Hepatic stellate cell (primary cell): ENCODE measurements at regions not wholly inside any gene's neighbourhood (a gene's known extent, or its start where the extent isn't known, plus 50 kb on each side); places are given as distances from the start of the nearest gene placed in this dataset.
"Not testable (repeated sequence)": the region's sequence is repeated elsewhere in the genome, so short reads cannot be mapped to it uniquely, and the experiment has no call there.

ENCODE experiments used
- DNase-seq: peaks from one replicate; pipeline ENCODE4 v3.0.0; 2011; ENCODE audit warnings: low spot score

DNA sequence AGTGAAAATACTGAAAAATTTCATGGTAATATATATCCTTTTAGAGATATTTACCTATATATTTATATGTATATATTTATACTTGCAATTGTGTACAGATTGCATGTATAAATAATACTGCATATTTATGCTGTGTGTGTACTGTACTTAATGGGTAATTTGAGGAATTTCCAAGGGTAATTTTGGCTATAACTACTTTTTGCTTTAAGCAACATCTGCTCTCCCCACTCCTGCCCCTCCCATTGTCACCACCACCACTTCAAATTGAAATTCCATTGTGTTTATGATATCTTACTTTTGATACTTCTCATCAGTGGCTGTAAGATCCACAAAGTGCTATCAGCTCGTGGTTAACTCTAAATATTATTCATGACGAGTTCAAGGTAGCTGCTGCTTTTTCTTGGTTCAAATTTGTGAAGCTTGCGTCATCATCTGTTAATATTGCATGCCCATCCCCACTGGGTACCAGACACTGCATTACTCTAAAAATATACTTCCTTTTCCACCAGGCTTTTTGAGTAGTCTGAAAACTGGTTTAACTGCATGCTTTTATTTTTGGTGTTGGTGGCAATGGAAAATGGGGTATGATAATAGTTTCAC is 91.7 kb upstream of the MITF start:
- DNase-seq = no peak

DNA sequence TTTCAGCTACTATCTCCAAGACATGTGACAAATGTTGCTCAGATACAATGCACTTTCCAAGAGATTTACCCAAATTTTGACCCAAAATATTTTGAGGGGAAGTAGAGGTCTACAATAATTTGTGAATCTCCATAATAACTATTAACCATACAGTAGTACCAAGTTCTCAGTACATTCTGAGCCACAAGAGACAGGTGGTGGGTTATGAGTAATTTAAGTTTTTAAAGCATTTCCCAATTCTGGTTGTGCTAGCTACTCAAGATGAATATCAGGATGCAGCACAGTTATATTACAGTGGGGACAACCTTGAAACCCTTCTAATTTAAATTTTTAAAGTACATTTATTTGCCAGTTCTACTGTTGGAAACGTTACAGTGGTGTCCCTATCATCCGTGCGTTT is 92.2 kb upstream of the MITF start:
- DNase-seq = no peak

DNA sequence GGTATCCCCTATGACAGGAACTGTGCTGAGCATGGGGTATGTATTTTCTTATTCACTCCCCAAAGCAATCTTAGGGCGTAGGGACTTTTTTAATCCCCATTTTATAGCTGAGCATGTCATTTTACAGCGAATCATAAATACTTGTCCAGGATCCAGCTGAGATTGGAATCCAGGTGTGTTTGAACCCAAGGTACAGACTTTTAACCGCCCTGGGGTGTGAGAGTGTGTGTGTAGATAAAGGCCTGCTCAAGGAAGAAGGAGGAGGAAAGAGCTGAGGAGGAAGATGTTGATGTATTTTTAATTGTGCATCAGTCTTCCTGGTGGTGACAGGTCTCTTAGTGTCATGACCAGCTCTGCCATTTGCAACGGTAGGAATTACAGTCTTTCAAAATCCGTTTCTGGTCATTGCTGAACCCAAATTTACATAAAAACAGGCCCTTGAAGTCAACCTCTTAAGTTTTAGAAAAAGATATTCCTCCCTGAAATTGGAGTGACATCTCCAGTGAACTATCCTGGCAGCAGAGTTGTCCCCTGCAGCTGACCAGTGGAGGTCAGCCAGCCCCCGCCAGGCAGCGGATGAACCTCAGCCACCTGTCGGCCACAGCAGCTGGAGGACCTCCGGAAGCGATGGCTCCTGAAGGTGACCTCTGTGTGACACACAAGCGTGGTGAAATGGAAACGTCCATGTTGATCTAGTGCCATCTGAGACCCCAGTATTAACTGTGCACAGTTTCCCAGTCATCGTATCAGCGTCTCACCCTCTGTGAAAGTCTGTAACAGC is 92.8 kb upstream of the MITF start:
- DNase-seq = no peak

DNA sequence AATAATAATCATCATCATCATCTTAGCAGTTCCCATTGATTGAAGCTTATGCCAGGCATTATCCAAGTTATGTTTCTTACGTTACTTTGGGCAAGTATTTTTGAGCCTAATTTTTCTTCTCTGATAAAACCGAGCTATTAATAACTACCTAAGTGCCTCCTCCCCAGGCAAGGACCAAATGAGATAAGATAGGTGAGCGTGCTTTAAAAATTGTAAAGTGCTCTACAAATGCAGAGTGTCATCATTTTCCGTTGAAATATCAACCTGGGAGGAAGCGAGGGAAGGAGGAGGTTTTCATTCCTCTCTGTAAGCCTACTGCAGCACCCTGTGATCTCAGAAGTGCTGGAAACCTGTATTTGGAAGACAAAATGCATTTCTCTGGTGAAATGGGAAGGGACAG is 96.7 kb upstream of the MITF start:
- no peak for DNase-seq

DNA sequence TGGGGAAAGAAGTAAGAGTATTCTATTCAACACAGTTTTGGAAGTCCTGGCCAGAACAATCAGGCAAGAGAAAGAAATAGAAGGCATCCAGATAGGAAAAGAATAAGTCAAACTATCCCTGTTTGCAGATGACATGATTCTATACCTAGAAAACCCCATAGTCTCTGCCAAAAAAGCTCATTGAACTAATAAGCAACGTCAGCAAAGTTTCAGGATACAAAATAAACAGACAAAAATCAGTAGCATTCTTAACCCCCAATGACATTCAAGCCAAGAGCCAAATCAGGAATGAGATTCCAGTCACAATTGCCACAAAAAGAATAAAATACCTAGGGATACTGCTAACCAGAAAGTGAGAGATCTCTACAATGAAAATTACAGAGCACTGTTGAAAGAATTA is 99.4 kb upstream of the MITF start:
- no peak for DNase-seq

DNA sequence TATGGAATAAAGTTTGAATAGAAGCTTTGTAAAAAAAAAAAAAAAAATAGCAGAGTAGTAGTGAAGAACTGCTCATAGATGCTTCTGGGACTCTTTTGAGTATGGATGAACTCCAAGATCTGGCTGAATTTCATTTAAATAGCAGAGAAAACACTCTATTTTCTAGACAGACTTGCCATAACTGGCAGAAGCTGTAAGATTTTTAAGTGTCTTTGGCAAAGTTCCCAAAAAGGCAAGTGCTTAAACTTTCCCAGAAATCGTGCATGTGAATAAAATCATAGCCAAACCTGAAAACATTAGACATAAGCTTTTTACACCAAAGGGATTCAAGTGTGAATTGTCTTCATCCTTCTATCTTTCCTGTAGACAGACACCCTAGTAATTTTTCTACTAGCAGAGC is 110.3 kb upstream of the MITF start:
- DNase-seq = no peak

DNA sequence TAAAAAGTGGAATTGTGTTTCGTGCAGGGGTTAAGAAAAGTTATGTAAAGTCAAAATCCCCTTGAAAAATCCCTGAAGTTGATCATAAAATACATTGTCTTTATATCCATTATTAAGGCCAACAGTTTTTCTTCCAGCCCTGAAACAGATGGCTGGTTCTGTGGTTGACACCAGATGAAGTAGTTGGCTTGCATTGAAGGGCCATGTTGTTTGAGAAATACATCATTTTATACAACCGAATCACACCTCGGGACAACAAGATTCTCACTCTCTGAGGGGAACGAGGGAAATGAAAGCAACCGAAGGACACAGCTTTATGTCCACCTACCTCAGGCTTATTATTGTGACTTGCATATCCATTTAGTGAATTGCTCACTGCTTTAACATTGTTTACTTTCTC is 126.0 kb upstream of the MITF start:
- no peak for DNase-seq

DNA sequence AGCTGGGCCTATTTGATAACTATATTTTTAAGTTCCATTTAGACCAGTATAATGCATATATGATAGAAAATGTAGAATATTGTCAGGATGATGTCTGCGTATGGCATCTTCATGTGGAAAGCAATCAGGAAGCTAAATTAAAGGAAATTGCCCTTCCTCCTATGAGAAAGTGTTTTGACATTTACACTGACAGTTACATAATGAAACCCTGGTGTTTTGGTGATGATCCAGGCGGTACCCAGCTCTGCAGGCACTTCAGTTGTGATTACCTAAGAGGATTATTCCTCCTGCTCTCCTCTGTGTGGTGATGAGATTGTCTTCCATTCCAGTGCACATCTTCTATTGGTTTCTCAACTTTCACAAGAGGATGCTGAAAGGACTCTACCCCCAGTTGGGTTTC is 126.5 kb upstream of the MITF start:
- DNase-seq = no peak

DNA sequence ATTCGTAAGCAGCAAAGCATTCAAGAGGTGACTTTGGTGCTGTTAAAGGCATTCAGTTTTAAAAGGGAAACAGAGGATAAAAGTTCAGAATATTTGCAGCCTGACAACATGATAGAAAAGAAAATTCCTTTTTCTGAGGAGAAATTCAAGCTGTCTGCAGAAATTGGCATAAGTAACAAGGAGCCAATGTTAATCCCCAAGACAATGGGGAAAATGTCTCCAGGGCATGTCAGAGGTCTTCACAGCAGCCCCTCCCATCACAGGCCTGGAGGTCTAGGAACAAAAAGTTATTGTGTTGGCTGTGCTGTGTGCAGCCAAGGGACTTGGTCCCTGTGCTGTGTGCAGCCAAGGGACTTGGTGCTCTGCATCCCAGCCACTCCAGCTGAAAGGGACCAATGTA is 129.7 kb upstream of the MITF start:
- DNase-seq = not testable (repeated sequence)

DNA sequence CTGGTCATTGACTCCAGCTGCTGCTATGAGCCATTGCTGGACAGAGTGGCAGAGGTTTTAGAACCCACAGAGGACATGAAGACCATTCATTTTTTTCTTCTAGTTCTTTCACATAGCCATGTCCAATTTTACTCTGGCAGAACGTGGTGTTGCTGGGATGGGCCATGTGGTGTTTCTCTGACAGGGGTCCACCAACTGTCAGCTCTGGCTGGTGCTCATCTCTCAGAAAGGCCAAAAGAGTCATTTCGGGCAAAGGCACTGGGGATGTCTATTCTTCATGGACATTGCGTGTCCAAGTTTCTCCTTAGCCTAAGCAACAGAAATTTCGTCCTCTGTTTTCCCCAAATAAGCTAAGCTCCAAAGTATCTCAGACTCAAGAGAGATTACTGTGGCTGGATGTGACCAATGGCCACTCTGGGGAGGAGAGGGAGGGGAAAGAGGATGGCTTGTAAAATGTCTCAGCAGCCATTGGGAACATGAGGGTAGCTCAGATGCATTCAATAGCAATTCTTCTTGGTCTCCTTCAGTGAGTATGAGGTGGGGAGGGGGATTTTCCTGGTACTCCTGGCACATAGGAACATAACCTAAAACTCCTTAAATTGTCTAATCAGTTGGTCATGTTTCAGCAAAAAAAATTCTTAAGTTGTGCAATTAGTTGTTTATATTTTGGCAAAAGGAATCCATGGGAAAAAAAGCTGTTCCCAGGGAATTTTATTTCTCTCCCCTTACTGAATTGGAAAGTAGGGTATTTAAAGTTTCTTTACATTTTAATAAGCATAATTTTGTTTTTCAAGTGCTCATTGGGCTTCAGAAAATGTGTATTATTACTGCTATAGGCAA is 131.6 kb upstream of the MITF start:
- DNase-seq = no peak

DNA sequence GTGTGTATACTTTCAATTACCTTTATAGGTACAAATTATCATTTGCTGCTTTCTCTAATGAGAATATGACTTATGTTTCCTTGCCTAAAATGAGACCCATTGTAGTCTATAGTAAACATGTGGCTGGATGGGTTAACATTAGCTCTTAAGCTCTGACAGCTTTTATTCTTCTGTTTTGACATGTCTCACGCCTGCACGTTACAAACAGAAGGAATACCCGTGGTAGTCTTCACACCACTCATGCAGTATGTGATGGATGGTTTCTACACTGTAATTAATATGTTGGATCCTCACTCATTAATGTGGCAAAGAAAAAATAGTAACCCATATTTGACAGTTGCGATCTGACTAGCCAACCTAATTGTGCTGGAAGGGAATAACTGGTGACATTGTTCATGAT is 133.4 kb upstream of the MITF start:
- DNase-seq = no peak

DNA sequence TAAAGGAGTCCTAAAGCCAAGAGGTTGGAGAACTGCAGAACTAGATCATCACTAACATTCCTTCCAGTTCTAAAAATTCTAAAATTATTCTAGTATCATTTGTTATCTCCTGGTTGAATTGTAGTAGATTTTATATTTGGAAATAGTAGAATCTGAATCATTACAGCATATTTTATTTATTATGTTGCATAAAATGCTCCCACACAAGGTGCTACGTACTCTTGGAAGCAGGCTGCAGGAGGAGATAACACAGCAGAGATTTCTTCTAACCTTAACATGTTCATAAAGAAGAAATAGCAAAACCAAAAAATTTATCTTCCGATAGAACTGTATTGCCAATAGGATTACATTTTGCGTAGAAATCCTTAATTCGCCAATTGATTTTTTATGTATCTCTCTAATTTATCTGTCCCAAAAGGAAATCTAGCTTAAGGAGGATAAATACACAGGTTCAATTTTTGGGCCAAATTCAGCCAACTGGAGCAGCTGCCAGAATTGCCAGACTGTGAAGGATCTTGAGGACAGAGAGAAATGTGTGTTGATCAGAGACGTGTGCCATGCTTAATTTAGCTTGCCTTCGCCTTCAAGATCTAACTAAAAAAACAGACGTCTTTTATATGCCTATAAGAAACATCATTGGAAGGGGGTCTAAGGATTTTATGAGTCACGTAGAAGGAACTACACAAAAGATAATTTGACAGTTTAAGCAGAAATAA is 134.4 kb upstream of the MITF start:
- DNase-seq = no peak

DNA sequence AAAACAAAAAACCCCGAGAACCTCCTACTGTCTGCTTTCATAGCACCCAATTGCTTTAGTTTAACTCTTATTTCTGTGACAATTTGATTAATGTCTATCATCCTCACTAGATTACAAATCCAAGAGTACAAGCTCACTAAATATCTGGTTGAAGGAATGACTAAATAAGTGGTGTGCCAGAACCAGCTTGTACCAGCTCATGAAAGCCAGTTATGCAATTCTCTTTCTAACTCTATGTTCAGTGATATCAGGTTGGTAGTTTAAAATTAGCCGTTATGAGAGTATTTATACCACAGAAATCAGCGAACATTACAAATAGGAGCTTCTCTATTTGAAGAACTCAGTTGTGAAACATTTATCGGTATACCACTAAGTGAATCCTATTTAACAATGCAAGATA is 137.2 kb upstream of the MITF start:
- no peak for DNase-seq

DNA sequence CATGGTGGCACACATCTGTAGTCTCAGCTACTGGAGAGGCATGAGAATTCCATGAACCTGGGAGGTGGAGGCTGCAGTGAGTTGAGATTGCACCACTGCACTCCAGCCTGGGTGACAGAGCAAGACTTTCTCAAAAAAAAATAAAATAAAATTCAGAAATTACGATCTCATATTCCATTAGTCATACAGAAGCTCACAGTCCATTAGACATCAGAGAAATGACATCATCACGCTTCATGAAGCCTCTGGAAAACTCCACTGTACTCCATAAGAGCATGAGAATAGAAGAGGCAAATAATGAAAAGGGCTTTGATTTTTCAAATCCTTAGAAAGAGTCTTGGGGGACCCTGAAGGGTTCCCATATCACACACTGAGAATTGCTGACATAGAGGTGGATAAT is 145.0 kb upstream of the MITF start:
- no peak for DNase-seq

DNA sequence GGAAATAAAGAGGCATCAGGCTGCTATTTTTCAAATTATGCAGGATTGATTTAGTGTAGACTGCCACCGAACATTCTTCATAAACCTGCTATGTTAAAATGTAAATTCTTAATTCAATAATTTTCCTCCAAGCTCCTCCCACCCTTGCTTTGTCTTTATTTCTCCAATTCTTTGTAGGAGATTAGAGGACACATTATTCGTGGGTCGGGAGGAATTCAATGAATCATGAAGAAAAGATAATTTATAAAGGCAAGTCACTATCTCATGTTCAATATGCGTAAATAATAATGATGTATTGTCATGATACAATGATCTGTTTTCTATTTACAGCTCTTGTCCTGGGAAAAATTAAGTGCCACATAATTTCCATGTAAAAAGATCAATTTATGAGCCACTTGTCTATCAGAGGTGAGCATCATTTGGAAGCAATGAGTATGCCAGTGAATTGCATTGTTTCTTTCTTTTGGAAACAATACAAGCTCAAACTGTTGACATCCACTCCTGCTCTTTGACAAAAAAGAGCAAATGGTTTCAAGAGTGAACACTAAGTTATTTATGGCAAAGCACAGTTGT is 148.0 kb upstream of the MITF start:
- DNase-seq = no peak

DNA sequence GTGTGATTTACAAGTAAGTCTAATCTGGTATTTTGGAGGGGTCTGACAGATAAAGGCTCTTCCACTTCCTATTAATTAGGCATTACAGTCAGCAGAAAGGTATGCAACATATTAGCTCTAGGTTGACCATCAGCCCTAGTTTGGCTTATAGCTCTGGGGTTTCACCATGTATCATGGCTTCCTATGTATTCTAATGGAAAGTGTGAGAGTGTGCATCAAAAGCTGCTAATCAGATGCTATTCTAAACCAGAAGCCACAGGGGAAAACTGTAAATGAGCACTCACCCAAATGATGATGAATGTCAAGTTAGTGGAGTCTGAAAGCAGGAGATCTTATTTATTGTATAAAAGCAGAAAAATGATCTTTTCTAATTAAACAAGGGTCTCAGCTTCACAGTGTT is 149.2 kb upstream of the MITF start:
- no peak for DNase-seq

DNA sequence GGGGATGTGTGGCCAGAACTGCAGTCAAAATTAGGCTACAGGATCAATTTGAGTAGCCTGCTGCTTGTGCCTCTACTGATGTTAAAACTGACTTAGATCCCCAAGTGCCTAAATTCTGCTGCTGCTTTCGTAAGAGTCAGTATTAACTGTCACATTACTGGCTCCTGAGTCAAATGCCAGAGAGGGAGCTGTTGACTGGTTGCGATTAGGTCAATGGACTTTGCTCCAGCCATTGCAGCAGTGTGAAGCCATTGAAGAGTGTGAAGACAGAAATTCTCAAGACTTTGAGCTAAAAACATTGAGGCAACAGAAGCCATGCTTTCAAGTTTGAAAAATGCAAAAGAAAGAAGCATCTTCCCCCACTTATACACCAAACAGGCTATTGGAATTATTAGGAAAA is 151.1 kb upstream of the MITF start:
- DNase-seq = no peak

DNA sequence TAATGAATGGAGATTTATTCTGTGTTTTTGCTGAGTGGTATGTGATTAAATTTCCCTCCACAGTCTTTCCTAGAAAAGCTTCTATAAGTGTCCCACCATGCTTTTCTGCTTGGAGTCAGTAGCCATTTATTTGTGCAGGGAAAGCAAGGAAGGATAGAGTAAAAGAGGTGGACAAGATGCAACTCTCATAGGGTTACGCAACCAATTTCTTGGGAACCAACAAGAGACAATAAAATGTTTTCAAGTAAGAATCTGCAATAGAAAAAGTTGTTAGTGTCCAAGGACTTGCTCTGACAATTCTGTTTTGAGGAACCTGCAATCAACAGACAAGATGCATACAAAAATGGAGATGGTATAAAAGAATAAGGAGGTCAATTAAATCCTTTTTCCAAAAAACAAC is 153.8 kb upstream of the MITF start:
- DNase-seq = no peak

DNA sequence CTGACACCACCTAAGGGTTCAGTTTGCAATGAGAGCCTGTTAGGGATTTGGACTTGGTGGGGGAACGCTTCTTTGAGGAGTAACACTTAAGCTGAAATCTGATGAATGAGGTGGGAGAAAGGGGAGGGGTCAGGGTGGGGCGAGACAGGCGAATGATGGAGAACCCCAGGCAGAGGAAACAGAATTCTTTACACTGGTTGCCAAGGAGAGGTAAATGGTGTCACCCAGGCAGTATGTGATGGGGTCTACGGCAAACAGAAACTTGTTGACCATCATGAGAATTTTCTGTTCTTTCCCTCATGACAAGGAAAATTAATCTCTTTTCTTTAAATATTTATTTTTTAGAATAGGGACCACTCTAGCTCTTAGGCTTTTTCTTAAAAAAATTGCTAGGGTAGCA is 157.2 kb upstream of the MITF start:
- no peak for DNase-seq

DNA sequence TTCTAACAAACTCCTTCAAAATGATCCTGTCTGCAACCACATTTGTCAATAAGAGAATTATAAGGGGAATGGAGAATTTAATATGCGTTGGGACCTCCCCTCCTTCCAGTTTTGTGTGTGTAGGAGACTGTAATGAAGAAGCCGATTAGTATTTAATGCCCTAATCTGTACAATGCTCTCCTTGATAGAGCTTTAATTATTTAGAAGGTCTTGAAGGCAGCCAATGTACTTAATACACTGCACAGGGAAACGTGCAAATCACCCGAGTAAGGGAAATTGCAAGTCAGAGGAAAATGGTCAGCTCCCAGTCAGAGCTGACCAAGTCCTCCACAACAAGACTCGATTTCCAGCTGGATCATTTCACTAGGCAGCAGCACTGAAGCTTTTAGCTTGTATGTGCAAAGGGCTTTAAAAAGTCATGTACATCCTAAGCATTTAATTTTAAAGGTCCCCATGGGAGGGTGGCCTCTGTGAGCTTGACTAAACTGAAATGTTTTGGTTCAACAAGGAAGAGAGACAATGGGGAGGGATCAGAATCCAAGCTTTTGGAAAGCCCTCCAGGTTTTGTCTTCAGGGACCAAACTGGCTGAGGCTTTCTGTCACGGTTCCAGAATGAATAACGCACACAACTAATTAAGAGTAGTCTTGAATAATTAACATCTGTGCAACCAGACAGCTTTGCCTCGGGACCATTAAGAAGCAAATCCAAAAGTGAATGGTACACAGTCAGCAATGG is 159.8 kb upstream of the MITF start:
- DNase-seq = no peak

DNA sequence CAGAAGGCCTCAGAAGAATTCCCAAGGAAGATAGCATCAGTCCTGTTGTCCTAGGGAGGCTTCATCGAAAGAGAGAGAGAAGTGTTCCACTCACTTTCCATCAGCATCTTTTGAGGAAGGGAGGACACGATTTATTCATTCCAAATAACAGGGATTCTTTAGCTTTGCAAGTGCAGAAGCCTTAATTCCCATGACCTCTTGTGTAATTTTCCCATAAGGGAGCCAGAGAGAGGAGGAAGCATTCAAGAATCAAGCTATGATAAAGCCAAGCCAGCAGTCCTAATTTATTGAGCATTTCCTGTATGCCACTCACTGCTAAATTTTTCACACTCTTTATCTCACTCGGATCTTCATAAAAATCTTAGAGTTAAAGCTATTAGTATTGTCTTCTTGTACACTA is 169.7 kb upstream of the MITF start:
- no peak for DNase-seq

DNA sequence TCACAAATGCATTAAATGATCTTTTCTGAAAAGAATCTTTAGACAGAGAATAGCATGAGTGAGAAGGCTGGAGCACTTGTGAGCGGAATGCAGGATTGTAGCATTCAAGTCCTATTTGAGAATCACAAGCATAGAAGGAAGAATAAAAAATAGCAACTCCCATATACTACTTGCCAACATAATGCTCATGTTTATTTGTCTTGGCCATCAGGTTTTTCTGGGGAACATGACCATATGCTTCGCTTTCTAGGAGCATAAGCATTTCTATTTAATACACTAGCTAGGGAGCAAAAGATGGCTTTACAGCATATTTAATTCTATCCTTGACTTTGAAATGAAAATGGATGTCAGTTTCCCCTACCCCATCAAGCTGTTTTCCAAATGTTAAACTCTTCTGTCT is 170.3 kb upstream of the MITF start:
- DNase-seq = no peak
